ENCODE measurements at regions not wholly inside any gene's neighbourhood (a gene's known extent, or its start where the extent isn't known, plus 50 kb on each side); places are given as distances from the start of the nearest gene placed in this dataset.

GRCh38 chr2:104028061-104028460 lies 825.9 kb upstream of the POU3F3 start:
- DNase-seq (ENCODE audit: low read depth in 3 of 3, low spot score in 2 of 3): no peak

DNA sequence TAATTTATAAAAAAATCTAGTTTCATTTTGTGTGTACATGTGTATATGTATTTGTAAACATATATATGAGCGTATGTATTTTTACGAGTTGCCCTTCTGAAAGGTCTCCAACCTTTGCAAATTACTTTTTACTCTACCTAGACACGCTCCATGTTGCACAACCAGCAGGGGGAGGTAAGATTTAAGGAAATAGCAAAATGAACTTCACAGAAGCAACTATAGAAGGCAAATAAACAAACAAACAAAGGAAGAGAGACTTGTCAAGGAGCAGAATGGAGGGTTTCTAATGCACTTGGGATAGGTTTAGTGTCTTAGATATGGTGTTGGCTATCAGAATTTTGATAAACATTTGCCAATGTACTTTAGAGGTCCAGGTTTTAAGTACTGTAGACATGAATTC lies 820.5 kb upstream of the POU3F3 start:
- no peak for DNase-seq (ENCODE audit: low read depth in 3 of 3, low spot score in 2 of 3)

- no peak for DNase-seq (ENCODE audit: low read depth in 3 of 3, low spot score in 2 of 3)
Measured at GRCh38 chr2:104040771-104041170, 813.1 kb upstream of the POU3F3 start.

GRCh38 chr2:104041351-104041750 lies 812.6 kb upstream of the POU3F3 start:
- no peak for DNase-seq (ENCODE audit: low read depth in 3 of 3, low spot score in 2 of 3)

DNA sequence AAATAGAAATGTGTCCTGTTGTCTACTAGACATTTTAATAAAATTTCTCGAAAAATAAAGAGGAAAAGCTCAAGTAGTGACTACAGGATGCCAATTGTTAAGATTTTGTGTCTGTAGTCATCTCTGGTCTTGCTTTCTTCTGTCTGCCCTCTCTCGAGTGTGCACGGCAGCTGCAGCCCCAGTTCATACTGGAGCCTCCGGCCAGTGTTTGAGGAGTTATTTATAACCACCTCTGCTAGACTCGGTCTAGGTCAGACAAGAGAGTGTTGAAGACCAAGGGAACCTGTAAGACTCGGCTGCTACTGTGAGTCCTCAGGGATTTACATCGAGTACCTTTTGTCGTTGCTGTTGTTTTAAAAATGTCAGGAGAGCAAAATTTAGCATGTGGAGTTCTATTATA lies 810.1 kb upstream of the POU3F3 start:
- DNase-seq (ENCODE audit: low read depth in 3 of 3, low spot score in 2 of 3): no peak

- DNase-seq (ENCODE audit: low read depth in 3 of 3, low spot score in 2 of 3): no peak
Measured at GRCh38 chr2:104045071-104045470, 808.8 kb upstream of the POU3F3 start.

GRCh38 chr2:104046466-104046865 lies 807.4 kb upstream of the POU3F3 start:
- DNase-seq (ENCODE audit: low read depth in 3 of 3, low spot score in 2 of 3): no peak

- DNase-seq (ENCODE audit: low read depth in 3 of 3, low spot score in 2 of 3): no peak
Measured at GRCh38 chr2:104047516-104047915, 806.4 kb upstream of the POU3F3 start.

GRCh38 chr2:104049438-104049837 lies 804.5 kb upstream of the POU3F3 start:
- DNase-seq (ENCODE audit: low read depth in 3 of 3, low spot score in 2 of 3): no peak

GRCh38 chr2:104049981-104050380 lies 803.9 kb upstream of the POU3F3 start:
- DNase-seq (ENCODE audit: low read depth in 3 of 3, low spot score in 2 of 3): no peak

- DNase-seq (ENCODE audit: low read depth in 3 of 3, low spot score in 2 of 3): no peak
Measured at GRCh38 chr2:104050656-104051242, 803.2 kb upstream of the POU3F3 start.

- DNase-seq (ENCODE audit: low read depth in 3 of 3, low spot score in 2 of 3): no peak
Measured at GRCh38 chr2:104051766-104052165, 802.1 kb upstream of the POU3F3 start.

DNA sequence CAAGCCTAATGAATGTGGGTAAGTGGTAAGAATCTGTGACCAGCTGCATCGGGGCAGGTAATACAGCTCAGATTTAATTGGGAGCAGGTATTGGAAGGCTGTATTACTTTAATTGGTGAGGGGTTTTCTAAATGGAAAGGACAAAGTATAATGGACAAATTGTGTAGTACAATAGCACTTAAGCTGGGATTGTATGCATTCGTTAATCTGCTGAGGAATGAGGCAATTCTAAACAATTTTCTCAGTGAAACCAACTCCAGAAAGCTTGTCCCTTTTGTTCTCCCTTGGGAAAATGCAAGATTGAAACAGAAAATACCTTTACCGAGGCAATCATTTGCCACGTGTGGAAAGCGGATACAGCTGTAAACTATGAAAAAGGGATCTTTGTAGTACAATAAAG lies 801.6 kb upstream of the POU3F3 start:
- no peak for DNase-seq (ENCODE audit: low read depth in 3 of 3, low spot score in 2 of 3)

DNA sequence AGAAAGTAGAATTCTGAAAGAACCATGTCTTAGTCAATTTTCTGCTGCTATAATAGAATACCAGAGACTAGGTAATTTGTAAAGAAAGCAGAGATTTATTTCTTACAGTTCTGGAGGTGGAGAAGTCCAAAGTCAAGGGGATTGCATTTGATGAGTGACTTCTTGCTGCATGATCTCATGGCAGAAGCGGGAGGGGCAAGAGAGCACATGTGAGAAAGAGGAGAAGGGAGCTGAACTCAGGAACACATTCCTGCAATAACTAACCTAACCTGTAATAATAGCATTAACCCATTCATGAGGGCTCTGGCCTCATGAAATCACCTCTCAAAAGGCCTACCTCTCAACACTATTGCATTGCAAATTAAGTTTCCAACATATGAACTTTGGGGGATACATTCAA lies 797.5 kb upstream of the POU3F3 start:
- DNase-seq (ENCODE audit: low read depth in 3 of 3, low spot score in 2 of 3): no peak

DNA sequence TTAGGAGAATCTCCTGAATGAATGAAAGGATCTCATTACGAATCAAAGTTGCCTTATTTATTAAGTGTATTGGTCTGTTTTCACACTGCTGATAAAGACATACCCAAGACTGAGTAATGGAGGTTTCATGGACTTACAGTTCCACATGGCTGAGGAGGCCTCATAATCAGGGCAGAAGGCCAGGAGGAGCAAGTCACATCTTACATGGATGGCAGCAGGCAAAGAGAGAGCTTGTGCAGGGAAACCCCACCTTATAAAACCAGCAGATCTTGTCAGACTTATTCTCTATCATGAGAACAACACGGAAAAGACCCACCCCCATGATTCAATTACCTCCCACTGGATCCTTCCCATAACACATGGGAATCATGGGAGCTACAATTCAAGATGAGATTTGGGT lies 785.2 kb upstream of the POU3F3 start:
- DNase-seq (ENCODE audit: low read depth in 3 of 3, low spot score in 2 of 3): no peak

DNA sequence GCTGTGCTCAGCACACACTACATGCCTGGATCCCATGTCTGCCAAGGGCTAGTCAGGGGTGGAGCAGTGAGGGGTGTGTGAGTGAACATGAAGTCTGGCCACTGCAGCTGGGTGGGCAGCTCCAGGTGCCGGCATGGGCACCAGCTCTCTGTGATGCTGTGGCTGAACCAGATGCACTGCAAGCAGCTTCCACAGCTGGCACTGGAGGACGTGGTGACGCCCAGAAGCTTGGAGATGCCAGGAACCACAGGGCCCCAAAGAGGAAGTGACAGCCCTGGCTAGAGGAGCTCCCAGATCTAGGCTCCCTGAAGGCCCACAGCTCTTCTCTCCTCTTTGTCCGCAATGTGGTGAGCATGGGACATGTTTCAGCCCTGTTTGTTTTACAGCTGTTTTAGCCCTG lies 776.3 kb upstream of the POU3F3 start:
- DNase-seq (ENCODE audit: low read depth in 3 of 3, low spot score in 2 of 3): no peak

DNA sequence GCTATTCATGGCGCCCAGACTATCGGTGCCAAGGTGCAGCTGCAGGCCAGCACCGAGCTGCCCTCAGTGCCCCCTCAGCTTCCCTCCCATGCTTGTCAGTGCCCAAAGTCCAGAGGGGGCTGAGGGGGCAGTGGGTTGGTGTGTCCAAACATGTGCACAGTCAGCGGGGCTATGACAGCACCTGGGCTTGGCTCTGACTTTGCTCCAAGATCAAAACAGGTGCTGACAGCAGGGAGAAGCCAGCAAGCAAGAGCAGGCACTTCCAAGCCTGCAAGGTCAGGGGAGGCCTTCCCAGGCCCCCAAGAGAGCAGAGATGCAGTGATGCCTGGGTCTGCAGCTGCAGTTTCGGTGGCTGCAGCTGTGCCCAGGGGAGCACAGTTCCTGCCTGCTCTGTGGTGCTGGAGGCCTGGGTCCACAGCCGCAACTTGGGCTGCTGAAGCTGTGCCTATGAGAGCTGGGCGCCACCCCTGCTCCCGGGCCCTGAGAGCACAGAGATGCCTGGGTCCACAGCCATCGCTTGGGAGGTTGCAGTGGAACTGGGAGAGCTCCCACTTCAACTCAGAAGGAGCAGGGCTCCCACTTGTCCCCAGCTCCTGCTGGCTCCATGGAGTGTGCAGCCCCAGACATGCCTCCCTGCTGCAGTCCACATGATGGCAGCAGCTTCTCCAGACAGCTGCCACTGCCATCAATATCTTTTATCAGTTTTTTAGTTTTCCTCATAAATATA lies 775.3 kb upstream of the POU3F3 start:
- DNase-seq (ENCODE audit: low read depth in 3 of 3, low spot score in 2 of 3): no peak

GRCh38 chr2:104088745-104089144 lies 765.2 kb upstream of the POU3F3 start:
- DNase-seq (ENCODE audit: low read depth in 3 of 3, low spot score in 2 of 3): no peak

DNA sequence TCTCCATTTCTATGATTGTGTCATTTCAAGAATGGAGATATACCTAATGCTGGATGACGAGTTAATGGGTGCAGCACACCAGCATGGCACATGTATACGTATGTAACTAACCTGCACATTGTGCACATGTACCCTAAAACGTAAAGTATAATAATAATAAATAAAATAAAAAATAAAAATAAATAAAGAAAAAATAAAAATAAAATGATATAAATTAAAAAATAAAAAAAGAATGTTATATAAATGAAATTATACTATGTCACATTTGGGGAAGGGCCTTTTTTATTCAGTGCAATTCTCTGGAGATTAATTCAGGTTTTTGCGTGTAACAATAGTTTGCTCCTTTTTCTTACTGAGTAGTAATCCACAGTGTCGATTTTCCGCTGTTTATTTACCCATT lies 763.5 kb upstream of the POU3F3 start:
- DNase-seq (ENCODE audit: low read depth in 3 of 3, low spot score in 2 of 3): no peak

- DNase-seq (ENCODE audit: low read depth in 3 of 3, low spot score in 2 of 3): no peak
Measured at GRCh38 chr2:104091894-104092293, 762.0 kb upstream of the POU3F3 start.

GRCh38 chr2:104092886-104093285 lies 761.0 kb upstream of the POU3F3 start:
- no peak for DNase-seq (ENCODE audit: low read depth in 3 of 3, low spot score in 2 of 3)

DNA sequence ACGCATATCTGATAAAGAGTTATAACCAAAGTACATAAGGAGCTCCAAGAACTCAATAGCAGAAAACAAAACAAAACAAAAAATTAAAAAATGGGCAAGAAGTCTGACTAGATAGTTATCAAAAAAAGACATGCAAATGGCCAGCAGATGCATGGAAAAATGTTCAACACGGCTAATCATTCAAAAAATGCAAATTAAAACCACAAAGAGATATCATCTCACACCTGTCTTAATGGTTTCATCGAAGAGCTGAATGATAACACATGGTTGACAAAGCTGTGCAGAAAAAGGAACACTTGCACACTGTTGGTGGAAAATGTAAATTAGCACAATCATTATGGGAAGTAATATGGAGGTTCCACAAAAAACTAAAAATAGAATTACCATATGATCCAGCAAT lies 751.3 kb upstream of the POU3F3 start:
- DNase-seq (ENCODE audit: low read depth in 3 of 3, low spot score in 2 of 3): no peak

DNA sequence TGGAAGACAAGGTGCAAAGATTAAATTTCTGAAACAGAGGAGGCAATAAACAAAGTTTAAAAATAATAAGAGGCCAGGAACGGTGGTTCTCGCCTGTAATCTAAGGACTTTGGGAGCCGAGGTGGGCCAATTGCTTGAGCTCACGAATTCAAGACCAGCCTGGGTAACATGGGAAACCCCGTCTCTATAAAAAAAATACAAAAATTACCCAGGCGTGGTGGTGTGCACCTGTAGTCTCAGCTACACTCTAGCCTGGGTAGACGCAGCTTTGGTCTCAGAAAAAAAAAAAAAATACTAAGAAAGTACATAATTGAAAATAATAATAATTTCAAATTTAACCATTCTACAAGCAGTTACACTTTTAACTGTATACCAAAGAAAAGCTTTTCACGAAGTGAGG lies 744.6 kb upstream of the POU3F3 start:
- no peak for DNase-seq (ENCODE audit: low read depth in 3 of 3, low spot score in 2 of 3)

Measured in right renal cortex interstitium (tissue), 3 donors.